Kidney tubule cell (primary cell): ENCODE measurements at regions not wholly inside any gene's neighbourhood (a gene's known extent, or its start where the extent isn't known, plus 50 kb on each side); places are given as distances from the start of the nearest gene placed in this dataset.
"Not testable (repeated sequence)": the region's sequence is repeated elsewhere in the genome, so short reads cannot be mapped to it uniquely, and the experiment has no call there.

Source experiments
- DNase-seq: peaks from one replicate; pipeline ENCODE4 v3.0.0-alpha.2; 2018; ENCODE audit warnings: low spot score

DNA sequence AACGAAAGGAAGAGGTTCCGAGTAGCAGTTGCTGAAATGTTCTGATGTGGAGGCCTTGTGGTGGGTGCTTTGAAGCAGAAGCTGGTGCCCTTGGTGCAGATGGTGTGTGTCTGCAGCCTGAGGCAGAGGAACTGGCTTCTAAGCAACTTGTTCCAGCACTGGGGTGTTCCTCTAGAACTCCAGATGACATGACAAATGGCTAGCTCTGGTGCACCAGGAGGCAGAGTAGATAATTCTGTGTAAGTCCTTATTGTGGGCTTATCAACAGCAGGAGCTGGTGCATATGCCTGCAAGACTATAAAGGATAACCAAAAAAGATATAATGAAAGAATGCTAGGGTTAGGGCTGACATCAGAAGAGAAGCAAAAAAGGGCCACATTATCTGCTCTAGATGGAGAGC lies 76.5 kb downstream of the ARL5B start:
- DNase-seq = no peak

DNA sequence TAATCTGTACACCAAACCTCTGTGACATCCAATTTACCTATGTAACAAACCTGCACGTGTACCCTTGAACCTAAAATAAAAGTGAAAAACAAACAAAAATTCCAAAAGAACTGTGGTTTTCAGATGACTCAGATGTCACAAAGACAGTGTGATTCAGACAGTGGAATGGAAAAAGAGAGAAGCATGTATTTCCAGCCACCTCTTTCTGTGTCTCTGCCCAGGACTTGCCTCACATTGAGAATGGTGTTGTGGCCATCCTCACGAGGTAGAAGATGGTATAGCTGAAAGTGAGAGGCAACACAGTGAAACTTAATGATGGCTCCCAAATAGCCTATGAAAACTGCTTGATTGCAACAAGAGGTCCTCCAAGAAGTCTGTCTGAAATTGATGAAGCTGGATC lies 78.0 kb downstream of the ARL5B start:
- peak; percentile 4 for DNase-seq

DNA sequence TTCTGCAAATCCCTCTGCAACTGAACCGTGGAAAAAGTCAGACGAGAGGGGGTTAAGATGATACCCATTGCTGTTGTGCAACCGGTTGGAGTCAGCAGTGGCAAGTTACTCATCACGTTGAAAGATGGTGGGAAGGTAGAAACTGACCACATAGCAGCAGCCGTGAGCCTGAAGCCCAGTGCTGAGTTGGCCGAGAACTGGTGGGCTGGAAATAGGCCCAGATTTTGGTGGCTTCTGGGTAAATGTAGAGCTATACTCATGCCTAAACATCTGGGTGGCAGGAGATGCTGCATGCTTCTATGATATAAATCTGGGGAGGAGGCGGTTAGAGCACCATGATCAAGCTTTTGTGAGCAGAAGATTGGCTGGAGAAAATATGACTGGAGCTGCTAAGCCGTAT lies 78.6 kb downstream of the ARL5B start:
- DNase-seq = no peak

DNA sequence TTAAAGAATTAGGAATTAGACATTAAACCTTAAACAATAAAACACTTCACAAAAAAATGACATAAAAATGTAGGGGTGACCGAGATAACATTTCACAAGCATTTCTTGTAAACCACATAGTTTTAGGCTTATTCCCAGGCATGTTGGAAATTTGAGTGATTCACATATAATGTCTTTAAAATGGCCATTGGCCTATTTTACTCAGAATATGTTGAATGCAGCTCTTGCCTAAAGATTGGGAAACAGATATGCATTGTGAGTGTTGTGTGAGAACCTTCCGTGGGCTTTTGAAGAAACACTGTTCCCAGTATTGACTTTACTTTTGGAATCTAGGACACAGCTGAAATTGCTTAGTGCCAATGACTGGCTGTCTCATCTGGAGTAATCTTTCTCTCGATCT lies 79.6 kb downstream of the ARL5B start:
- DNase-seq = no peak

DNA sequence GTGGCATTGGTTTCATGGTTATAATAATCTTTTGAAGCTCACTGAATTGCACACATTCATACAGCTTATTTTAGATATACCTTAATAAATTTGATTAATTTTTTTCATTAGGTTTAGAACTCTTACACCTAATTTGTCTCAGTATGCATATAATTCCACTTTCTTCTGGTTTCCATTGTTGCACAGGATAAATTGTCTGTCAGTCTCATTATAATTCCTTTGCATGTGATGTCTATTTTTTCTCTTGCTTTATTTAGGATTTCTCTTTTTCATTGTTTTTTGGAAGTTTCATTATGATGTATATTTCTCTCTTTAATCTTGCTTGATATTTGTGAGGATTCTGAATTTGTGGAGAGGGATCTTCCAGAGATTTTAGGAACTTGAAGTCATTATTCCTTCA lies 84.7 kb downstream of the ARL5B start:
- DNase-seq = no peak

DNA sequence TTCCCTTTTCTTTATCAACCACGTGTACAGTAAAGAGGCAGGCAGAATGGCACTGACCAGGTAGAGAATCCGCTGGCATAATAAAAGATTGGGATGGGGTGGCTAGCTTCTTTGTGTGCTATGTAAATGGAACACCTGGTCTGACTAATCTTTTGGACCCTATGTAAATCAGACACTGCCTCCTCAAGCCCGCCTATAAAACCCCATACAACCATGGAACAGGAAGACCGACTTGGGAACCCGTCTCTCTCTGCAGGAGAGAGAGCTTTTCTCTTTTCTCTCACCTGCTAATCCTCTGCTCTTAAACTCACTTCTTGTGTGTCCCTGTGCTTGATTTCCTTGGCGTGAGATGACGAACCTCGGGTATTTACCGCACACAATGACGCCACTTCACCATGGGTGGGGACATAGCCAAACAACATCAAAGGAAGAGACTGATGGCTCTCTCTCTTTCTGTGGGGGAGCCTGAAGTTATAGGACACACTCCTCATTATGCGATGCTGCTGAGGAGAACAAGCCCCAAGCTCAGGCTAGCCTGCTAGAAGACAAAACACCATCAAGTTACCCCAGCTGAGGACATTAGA lies 94.2 kb downstream of the ARL5B start:
- DNase-seq = no peak

DNA sequence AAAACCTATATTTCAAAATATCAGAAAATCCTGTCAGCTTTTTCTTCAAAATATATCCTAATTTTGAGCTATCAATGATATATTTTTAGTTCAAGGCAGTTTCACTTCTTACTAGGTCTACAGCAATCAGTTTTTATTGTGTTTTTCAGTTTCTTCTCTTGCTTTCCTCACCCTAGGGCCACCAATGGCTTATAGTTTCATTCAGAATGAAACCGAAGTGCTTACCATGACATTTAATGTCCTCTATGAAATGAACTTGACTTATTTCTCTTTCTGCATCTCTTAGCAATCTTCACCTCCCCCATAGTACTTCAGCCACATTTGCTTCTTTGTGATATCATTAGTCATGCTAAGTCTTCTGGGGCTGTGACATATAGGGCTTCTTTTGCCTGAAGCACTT lies 100.3 kb downstream of the ARL5B start:
- no peak for DNase-seq

DNA sequence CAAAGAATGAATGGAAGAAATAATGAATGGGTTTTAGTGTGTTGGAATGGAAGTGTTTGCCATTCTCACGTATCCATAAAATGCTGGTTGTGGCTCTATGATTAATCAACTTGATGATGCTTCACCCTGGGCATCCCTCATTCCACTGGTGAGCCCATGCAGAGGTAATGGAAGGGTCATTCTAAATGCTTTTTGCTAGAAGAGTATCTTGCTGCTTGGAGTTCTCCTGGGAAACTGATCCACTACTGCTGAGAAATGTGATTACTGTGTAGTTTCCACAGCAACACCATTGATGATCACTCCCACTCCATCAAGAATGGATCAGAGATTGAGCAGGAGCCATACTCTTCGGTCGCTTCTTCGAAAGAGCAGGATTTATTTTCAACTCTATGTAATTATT lies 101.6 kb downstream of the ARL5B start:
- DNase-seq = no peak

DNA sequence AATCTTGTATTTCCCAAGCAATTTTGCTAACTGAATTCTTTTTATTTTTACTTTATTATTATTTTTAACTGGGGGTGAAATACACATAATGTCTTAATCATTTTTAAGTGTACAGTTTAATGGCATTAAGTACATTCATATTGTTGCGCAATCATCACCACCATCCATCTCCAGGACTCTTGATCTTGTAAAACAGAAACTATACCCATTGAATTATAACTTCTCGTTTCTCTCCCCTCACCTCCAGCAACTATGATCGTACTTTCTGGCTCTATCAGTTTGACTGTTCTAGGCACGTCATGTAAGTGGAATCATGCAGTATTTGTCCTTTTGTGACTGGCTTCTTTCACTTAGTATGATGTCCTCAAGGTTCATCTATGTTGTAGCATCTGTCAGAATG lies 108.8 kb downstream of the ARL5B start:
- no peak for DNase-seq

DNA sequence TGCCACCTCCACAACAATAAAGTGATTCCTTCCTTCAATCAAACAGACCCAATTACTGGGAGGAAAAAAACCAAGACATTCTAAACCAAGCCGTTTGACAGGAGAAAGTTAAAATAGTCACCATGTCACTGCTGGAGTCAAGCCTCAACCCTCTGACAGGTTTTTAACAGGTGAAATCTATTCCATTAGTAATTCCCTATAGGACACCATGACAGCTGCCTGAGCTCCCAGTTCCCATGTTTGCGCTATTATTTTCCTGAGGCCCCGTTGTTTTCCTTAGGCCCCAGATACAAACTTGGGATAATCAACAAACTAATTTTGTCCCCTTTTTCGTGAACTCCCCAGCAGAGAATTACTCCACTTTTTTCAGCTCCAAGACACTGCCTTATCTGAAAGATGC lies 113.9 kb downstream of the ARL5B start:
- DNase-seq = no peak

DNA sequence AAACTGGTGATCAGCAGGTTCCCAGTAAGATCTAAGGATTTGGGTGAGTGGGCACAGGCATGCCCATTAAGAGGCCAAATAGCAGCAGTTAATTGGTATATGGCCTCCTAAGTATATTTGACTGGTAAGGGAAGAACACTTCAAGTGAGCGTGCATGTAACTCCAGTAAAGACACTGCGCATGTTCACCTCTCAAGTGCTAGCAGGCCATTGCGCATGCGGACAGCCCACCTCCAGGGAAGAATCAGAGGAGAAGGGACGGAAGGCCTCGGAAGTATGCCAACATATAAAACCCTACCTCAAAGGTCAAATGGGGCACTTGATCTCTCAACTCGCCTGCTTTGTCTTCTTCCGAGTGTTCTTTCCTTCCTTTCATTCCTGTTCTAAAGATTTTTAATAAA lies 118.0 kb downstream of the ARL5B start:
- DNase-seq = no peak

DNA sequence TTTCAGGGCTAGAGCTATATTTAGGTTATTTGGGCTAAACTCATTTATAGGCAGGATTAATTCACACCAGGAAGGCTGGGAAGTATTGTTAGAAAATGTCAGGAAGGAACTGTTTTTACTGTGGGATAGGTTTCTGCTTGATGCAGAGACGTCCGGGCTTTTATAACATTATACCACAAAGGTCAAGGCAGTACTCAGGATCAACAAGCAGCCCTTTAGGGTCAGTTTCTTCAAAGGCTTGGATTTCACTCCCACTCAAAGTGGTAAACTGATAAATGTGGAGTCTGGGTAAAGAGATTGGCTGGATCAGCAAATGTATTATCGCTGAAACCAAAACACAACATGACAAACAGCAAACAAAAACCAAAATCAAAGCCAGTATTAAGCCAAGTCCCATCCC lies 127.2 kb downstream of the ARL5B start:
- no peak for DNase-seq

DNA sequence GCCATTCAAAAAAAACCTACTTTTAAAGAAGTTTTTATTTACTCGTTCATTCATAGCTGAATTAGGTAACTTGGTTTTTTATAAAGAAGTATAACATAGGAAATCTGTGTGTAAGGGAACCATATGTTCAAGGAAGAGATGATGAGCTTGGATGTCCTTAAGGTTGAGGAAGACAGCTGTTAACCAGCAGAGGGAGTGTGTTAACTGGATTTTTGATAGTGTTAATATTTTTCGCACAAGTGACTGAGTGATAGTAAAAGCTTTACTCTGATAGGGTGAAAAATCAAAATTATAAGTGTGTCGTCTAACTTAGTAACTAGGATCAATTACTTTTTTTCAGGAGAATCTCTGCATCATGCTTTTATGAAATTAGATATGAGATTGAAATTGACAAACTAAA lies 134.7 kb downstream of the ARL5B start:
- DNase-seq = peak; percentile 7

DNA sequence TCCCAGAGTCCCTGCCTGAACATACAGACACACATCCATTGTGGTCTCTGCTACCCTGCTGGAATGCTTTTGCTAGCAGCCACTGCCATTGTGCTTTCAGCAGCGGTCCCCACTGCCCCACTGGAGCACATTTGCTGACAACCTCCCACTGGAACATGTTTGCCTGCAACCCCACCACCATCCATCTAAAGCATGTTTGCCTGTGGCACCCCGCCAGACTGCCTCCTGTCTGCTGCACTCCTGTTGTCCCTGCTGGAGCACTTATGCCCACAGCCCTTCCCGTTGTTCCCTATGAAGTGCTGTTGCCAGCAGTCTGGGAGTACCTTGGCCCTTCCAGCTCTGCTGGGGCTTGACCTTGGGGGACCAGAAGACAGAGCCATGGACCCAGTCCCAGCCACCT lies 136.3 kb downstream of the ARL5B start:
- DNase-seq = no peak

DNA sequence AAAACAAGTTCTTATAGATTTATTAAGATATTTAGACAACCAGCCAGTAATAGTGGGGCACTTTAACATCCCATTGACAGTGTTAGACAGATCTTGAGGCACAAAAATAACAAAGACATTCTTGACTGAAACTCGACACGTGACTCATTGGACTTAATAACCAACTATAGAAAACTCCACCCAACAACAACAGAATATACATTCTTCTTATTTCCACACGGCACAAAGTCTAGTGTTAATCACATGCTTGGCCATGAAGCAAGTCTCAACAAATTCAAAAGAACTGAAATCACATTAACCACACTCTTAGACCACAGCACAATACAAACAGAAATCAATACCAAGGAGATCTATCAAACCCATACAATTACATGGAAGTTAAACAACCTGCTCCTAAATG lies 138.1 kb downstream of the ARL5B start:
- DNase-seq = no peak

DNA sequence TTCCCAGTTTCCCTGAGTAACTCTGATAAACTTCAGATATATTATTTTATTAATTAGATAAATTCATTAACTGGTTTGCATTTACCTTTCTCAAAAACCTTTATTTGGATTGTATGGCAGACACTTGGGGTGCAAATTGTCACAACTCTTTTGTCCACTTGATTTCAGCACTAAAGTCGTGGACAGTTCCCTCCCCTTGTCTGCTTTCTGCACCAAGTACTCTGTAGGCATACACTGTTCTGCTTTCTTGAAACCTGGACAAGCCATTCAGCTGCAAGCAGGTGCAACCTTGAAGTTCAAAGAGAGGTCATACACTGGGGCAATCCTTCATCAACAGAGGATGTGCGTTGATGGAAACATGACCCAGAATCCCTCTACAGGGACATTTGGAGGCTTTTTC lies 162.9 kb downstream of the ARL5B start:
- DNase-seq = no peak

DNA sequence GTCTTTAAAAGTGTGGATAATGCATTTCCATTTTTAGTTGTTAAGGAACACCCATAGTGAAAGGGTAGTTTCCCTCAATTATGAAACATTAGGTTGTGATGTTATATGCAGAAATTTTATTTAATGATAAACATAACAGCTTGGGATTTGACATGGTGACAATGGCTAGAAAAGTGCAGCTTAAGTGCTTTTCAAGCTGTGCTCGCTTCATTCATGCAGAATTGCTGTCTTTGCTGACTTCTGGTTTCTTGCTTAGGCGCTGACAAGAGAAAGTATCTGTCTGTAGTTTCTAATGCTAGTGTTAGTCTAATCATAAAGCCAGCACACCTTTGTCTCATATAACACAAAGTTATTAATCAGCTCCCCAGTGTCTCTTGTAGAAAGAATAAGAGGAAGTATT lies 170.0 kb downstream of the ARL5B start:
- DNase-seq = no peak

DNA sequence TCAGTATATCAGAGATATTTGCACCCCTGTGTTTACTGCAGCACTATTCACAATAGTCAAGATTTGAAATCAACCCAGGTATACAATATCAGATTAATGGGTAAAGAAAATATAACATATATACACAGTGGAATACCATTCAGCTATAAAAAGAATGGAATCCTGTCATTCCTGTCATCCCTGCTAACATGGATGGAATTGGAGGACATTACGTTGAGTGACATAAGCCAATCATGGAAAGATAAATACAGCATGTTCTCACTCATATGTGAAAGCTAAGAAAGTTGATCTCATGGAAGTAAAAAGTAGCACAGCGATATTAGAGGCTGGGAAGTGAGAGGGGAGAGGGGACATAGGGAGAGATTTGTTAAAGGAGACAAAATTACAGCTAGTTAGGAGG lies 171.0 kb downstream of the ARL5B start:
- no peak for DNase-seq

DNA sequence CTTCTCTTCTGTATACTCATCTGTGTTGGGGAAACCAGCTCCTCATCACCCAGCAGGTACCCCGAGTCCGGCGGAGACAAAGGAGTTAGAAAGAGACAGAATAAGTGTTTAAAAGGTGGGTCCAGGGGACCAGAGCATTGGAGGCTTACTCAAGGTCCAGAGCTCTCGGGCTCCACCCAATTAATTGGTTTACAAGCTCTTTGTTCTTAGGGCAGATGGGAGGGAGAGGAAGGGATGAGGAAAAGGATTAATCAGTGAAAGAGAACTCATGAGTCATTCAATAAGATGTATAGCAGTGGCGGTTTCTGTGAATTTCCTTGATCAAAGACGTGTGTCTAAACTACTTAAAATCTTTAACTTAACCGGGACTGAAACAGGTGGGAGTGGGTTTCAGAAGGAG lies 192.0 kb upstream of the MALRD1 start:
- not testable (repeated sequence) for DNase-seq

DNA sequence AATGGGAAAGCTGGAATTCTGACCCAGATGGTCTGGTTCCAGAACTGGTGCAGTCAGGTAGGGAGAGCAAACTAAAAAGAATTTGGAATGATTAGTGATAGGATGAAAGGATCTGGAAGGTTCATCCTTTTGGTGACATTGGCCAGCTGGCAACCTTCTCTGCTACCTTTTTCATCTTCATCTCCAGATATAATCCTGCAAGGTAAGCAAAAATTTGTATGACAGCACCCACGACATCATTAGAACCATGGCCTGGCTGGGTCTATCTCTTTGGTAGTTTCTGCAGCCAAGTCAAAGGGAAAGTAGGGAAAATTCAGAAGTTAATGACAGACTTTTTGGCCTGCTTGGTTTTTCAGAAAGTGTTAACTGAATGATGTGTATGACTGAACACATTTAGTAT lies 188.9 kb upstream of the MALRD1 start:
- DNase-seq = no peak

DNA sequence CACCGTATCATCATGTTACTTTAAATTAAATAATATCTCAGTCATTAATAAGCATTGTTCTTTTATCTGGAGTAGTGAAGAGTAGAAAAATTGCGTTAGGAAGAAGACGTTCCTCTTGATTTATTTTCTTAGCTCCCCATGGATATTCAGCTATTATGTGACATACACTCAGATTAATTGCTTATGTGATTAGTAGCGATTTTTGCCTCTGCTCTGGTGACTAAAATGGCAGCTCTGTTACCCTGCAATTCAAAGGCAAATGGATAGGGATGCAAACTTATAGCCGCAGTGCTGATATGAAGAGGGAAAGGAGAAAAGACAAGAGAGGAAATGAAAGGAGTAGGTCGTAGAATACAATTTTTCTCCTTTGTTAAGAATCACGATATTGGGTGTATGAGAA lies 188.4 kb upstream of the MALRD1 start:
- no peak for DNase-seq

DNA sequence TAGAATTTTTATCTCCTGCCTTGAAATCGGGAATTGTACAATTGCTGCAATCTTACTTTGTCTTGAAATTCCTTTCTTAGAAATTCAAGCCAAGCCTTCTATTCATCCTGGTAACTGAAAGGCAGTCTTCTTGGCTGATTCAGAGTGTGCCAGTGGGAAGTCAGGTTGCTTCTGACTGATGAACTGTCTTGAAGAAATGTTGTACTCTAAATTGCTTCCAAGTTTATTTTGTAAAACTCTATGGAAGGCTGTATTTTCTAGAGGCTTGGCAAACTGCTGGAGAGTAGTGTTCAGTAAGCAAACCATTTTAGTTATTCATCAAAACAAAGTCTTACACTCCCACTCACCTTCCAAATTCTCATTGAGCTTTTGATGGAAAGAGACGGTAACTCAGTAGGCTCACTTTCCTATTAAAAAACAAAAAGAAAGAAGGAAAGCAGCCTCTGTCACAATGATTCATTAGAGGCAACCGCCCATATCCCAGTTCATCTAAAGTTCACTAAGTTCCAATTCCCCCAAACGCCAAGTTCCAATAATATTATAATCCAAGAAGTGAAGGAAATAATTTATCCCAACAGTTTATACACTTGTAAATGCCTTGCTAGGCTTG lies 187.9 kb upstream of the MALRD1 start:
- no peak for DNase-seq

DNA sequence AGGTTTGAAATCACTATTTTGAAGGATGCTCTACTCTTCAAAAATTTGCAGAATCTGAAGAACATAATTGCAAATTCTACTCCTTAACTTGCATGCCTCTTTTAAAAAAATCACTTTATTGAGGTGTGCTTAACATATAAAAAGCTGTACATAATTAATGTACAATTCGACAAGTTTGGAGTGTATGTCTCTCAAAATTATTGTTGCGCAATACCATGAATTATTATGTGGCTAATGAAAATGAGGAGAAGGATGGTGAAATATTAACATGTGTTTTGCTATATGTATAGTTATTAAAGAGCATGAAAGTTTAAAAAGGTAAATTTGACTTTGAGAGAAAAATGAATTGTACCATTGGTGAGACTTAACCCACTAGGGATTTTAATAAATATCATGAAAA lies 187.2 kb upstream of the MALRD1 start:
- no peak for DNase-seq

DNA sequence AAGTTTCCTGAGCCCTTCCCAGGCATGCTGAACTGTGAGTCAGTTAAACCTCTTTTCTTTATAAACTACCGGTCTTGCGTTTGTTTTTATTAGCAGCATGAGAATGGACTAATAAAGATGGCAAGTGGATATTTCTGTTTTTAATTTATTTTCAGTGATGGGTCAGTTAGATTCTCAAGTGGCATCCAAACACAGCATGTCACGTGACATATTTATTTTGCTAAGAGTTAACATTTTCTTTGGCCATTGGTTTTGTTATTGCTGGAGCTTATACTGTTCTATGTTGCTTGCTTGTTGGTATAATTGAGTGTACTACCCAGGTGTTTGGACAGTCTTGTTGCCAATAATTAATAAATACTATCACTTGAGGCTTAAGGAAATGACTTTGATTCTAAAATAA lies 181.7 kb upstream of the MALRD1 start:
- no peak for DNase-seq

DNA sequence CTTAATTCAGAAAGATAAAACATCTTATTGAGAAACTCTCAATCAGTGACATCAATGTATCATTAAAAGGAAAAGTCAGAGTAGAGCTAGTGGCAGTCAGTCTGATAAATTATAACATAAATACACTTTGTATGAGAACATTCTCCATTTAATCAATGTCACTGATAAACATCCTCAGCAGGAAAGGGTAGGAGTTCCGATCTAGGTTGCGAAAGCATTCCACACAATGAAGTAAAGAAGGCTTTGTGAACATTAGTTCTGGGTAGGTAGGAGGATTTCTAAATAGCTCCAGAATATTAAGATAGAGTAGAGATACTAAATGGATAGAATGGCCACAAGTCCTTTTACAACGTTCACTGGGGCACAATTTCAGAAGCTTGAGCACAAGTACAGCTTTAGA lies 179.7 kb upstream of the MALRD1 start:
- DNase-seq = no peak
